IMR-90 (cell line): ENCODE measurements at regions not wholly inside any gene's neighbourhood (a gene's known extent, or its start where the extent isn't known, plus 50 kb on each side); places are given as distances from the start of the nearest gene placed in this dataset.
A peak's percentile ranks its signal among the peaks of the same experiment; 100 is the strongest.

ENCODE experiments used
- ATAC-seq: fragments of 200-7000 bp; cut with Tn5 transposase; 2 replicates; pipeline ENCODE4 v1.9.1; 2020; ENCODE audit warnings: low read depth, mild to moderate bottlenecking, moderate library complexity
- BruUV-seq: library from RNA; stranded (reverse); fragments of 400-500 nt; replicated peaks from 2 replicates; lab custom pipeline; 2021; lab: Mats Ljungman, UMichigan
- CTCF ChIA-PET: fragments of 300-600 bp; formaldehyde crosslinking; extraction: SDS; loops from one replicate; lab custom pipeline; 2021; ENCODE audit warnings: antibody characterized with exemption; lab: Yijun Ruan, JAX
- POLR2A ChIA-PET: fragments of 300-600 bp; sonication (Branson Sonifier 250); formaldehyde crosslinking; loops from one replicate; lab custom pipeline; 2022; ENCODE audit warnings: antibody characterized with exemption; ENCODE audit not compliant: unreplicated experiment; lab: Charles Lee
- DNase-seq: peaks from one replicate; pipeline ENCODE4 v3.0.0; 2013
- H2AFZ ChIP-seq: replicated peaks from 2 replicates; pipeline ENCODE3; 2013; ENCODE audit warnings: low read length, mild to moderate bottlenecking; ENCODE audit not compliant: poor library complexity
- H2AK5ac ChIP-seq: 2 replicates; pipeline ENCODE4 v1.6.1; 2013; ENCODE audit warnings: low read depth, low read length, inconsistent platforms
- H2AK9ac ChIP-seq: replicated peaks from 2 replicates; pipeline ENCODE3; 2013; ENCODE audit warnings: mild to moderate bottlenecking, low read depth, low read length, moderate library complexity; ENCODE audit not compliant: poor library complexity
- H2BK120ac ChIP-seq: 2 replicates; pipeline ENCODE4 v1.6.1; 2013; ENCODE audit warnings: low read depth, low read length, inconsistent platforms
- H2BK15ac ChIP-seq: 3 replicates; pipeline ENCODE4 v1.6.1; 2013; ENCODE audit warnings: low read depth, low read length, inconsistent platforms
- H2BK20ac ChIP-seq: 2 replicates; pipeline ENCODE4 v1.6.1; 2013; ENCODE audit warnings: low read depth, mild to moderate bottlenecking, inconsistent platforms, low read length, moderate library complexity
- H2BK5ac ChIP-seq: 2 replicates; pipeline ENCODE4 v1.6.1; 2013; ENCODE audit warnings: mild to moderate bottlenecking, low read depth, low read length, inconsistent platforms; ENCODE audit not compliant: poor library complexity, severe bottlenecking
- H3K14ac ChIP-seq: replicated peaks from 2 replicates; pipeline ENCODE4 v1.6.1; 2013; ENCODE audit warnings: low read depth, low read length, inconsistent platforms
- H3K18ac ChIP-seq: 2 replicates; pipeline ENCODE4 v1.6.1; 2013; ENCODE audit warnings: low read depth, low read length, control low read depth
- H3K23ac ChIP-seq: 2 replicates; pipeline ENCODE4 v1.6.1; 2013; ENCODE audit warnings: low read depth, low read length, inconsistent platforms
- H3K27ac ChIP-seq: 2 replicates; pipeline ENCODE4 v1.5.1; 2013; ENCODE audit warnings: mild to moderate bottlenecking, control low read depth, low read length; ENCODE audit not compliant: insufficient read depth
- H3K27me3 ChIP-seq: 2 replicates; pipeline ENCODE4 v1.6.1; 2013; ENCODE audit warnings: low read length; ENCODE audit not compliant: control insufficient read depth, insufficient read depth
- H3K36me3 ChIP-seq: 2 replicates; pipeline ENCODE4 v1.6.1; 2013; ENCODE audit warnings: low read length, mixed read lengths; ENCODE audit not compliant: control insufficient read depth, insufficient read depth
- H3K4ac ChIP-seq: 2 replicates; pipeline ENCODE4 v1.6.1; 2013; ENCODE audit warnings: low read depth, low read length, inconsistent platforms
- H3K4me1 ChIP-seq: 2 replicates; pipeline ENCODE4 v1.6.1; 2013; ENCODE audit warnings: low read length, mixed read lengths; ENCODE audit not compliant: control insufficient read depth, insufficient read depth
- H3K4me2 ChIP-seq: 2 replicates; pipeline ENCODE4 v1.6.1; 2013; ENCODE audit warnings: low read depth, mild to moderate bottlenecking, control low read depth, low read length, moderate library complexity
- H3K4me3 ChIP-seq: 2 replicates; pipeline ENCODE4 v1.5.1; 2013; ENCODE audit warnings: low read depth, mild to moderate bottlenecking, control low read depth, low read length, moderate library complexity; ENCODE audit not compliant: insufficient read depth
- H3K56ac ChIP-seq: 2 replicates; pipeline ENCODE4 v1.6.1; 2013; ENCODE audit warnings: low read length, inconsistent platforms; ENCODE audit not compliant: insufficient read depth; ENCODE audit errors: extremely low read depth
- H3K79me1 ChIP-seq, 2 experiments: 2 replicates each; pipeline ENCODE4 v1.6.1; 2013; ENCODE audit warnings: low read length in 2 of 2, inconsistent platforms in 1 of 2, low read depth in 1 of 2
- H3K9ac ChIP-seq: 2 replicates; pipeline ENCODE4 v1.6.1; 2013; ENCODE audit warnings: low read depth, low read length, control low read depth
- H3K9me1 ChIP-seq: 2 replicates; pipeline ENCODE4 v1.6.1; 2013; ENCODE audit warnings: low read length, inconsistent platforms; ENCODE audit not compliant: insufficient read depth
- H3K9me3 ChIP-seq: 2 replicates; pipeline ENCODE4 v1.6.1; 2013; ENCODE audit warnings: low read length; ENCODE audit not compliant: control insufficient read depth, insufficient read depth
- H4K20me1 ChIP-seq: 2 replicates; pipeline ENCODE4 v1.6.1; 2013; ENCODE audit warnings: low read length, inconsistent platforms; ENCODE audit not compliant: insufficient read depth
- H4K5ac ChIP-seq: 2 replicates; pipeline ENCODE4 v1.6.1; 2013; ENCODE audit warnings: mild to moderate bottlenecking, low read depth, low read length, control low read depth
- H4K8ac ChIP-seq, 2 experiments: 2 replicates each; pipeline ENCODE4 v1.6.1; 2013; ENCODE audit warnings: low read depth in 2 of 2, low read length in 2 of 2, control low read depth in 1 of 2, inconsistent platforms in 1 of 2
- H4K91ac ChIP-seq: 2 replicates; pipeline ENCODE4 v1.6.1; 2013; ENCODE audit warnings: low read depth, low read length, inconsistent platforms; ENCODE audit not compliant: insufficient read depth
- CEBPB ChIP-seq: IDR thresholded peaks from 2 replicates; pipeline ENCODE4 v1.6.1; 2012; ENCODE audit warnings: low read depth, low read length, improper control_type of control experiment
- CHD1 ChIP-seq: IDR thresholded peaks from 2 replicates; pipeline ENCODE4 v1.6.1; 2012; ENCODE audit warnings: low read depth, low read length, improper control_type of control experiment
- MAFK ChIP-seq: IDR thresholded peaks from 2 replicates; pipeline ENCODE4 v1.6.1; 2012; ENCODE audit warnings: low read depth, low read length, improper control_type of control experiment
- MAZ ChIP-seq: IDR thresholded peaks from 2 replicates; pipeline ENCODE4 v1.6.1; 2012; ENCODE audit warnings: low read depth, mild to moderate bottlenecking, low read length, improper control_type of control experiment, moderate library complexity, borderline replicate concordance
- WGBS, 2 experiments: methylation state at CpG; one replicate each; pipeline versions ENCODE4 v1.1.5 to v1.1.7; 2013; ENCODE audit warnings: missing lambda C conversion rate in 2 of 2; ENCODE audit not compliant: insufficient read length in 1 of 2; ENCODE audit errors: extremely low coverage in 2 of 2; 5-methylcytosine and 5-hydroxymethylcytosine counted together
- dilution Hi-C: fragments of 300-500 bp; cut with HindIII; formaldehyde crosslinking; loops from one replicate; pipeline ENCODE4 v1.14.3; 2018; ENCODE audit warnings: low sequenced_read_pairs; ENCODE audit not compliant: unreplicated experiment
- in situ Hi-C: fragments of 300-500 bp; cut with MboI; formaldehyde crosslinking; loops from 3 replicates; pipeline ENCODE4 v1.14.3; 2019; ENCODE audit warnings: low sequenced_read_pairs, inconsistent platforms, mixed read lengths
- intact Hi-C: fragments of 100-400 bp; cut with micrococcal nuclease; formaldehyde crosslinking; loops from 2 replicates; pipeline ENCODE4 v1.10.0; 2022

- no peak overlapping the region for H2AK9ac ChIP-seq
- no peak overlapping the region for H4K8ac ChIP-seq
- H2BK20ac ChIP-seq: no peak overlapping the region
- ChIA-PET CTCF (no interaction called here), POLR2A (no interaction called here)
- H3K9ac ChIP-seq: no peak overlapping the region
- H3K36me3 ChIP-seq: no peaks in the 10 kb centered on the region
- no peaks in the 10 kb centered on the region for H4K20me1 ChIP-seq
- H2BK5ac ChIP-seq: no peak overlapping the region
- peaks cover under 1% of the 10 kb centered on the region for H3K9me3 ChIP-seq
- no peak overlapping the region; the same call in 2 of the 3 replicates for H2BK15ac ChIP-seq
- H3K4me2 ChIP-seq: peak overlapping the region; percentile 20
- H3K79me1 ChIP-seq: no peaks in the 10 kb centered on the region
- no peak for TF ChIP-seq CHD1
- TF ChIP-seq MAZ: peak; percentile 56; the same call in 1 of the 2 replicates
- TF ChIP-seq CEBPB: peak; percentile 52; the same call in 1 of the 2 replicates
- TF ChIP-seq MAFK: peak; percentile 64; the same call in 1 of the 2 replicates
- H3K4me3 ChIP-seq: no peak overlapping the region
- dilution Hi-C loops: no loop called here
- WGBS, 2 experiments: 42% methylated on average over 3 of the region's 4 CpGs; no CpG with 5 or more reads in 1 of the 2 experiments
- H3K9me1 ChIP-seq: peaks cover 6% of the 10 kb centered on the region; the same call in 1 of the 2 replicates
- no peak overlapping the region for H3K23ac ChIP-seq
- no peak overlapping the region for H2BK120ac ChIP-seq
- H2AFZ ChIP-seq: no peak overlapping the region
- H4K91ac ChIP-seq: no peak overlapping the region
- H3K4ac ChIP-seq: no peak overlapping the region
- H3K27ac ChIP-seq: no peak overlapping the region
- peak; percentile 98 for ATAC-seq
- H3K27me3 ChIP-seq: peaks cover 40% of the 10 kb centered on the region
- intact Hi-C loops: no loop called here
- no peak overlapping the region for H3K18ac ChIP-seq
- peak; percentile 89 for DNase-seq
- H3K56ac ChIP-seq: no peak overlapping the region
- no peak overlapping the region for H4K5ac ChIP-seq
- in situ Hi-C loops: no loop called here
- H3K4me1 ChIP-seq: peaks cover 9% of the 10 kb centered on the region
- no TSS peak for BruUV-seq
- no peak overlapping the region for H3K14ac ChIP-seq
- 0 out of 2 replicates have a peak overlapping the region, but pooled peaks have one; percentile 81 for H2AK5ac ChIP-seq
Observed at GRCh38 chr6:2542858-2543218, 207.9 kb downstream of the MYLK4 start.
